Esophagus muscularis mucosa (tissue), 3 donors: ENCODE measurements at regions not wholly inside any gene's neighbourhood (a gene's known extent, or its start where the extent isn't known, plus 50 kb on each side); places are given as distances from the start of the nearest gene placed in this dataset.

Experiments
- CTCF ChIP-seq, 3 experiments: fragments of 200-600 bp in 2 of 3; fragments of 450-650 bp in 1 of 3; sonication (generic) in 2 of 3; IDR thresholded peaks; one replicate each; pipeline ENCODE4 v1.5.1; 2017 to 2019; ENCODE audit warnings: antibody characterized with exemption in 3 of 3, mild to moderate bottlenecking in 2 of 3, moderate library complexity in 1 of 3
- POLR2AphosphoS5 ChIP-seq, 2 donors: sonication (generic); formaldehyde crosslinking; IDR thresholded peaks; one replicate each; pipeline ENCODE4 v1.6.1; 2017; ENCODE audit warnings: antibody characterized with exemption in 2 of 2

GRCh38 chr2:241947876-241948275 lies 78.3 kb downstream of the RTP5 start:
- TF ChIP-seq CTCF (IDR thresholded peaks at IDR 0.05) (no peak), POLR2AphosphoS5 (IDR thresholded peaks at IDR 0.05) (no peak)
